HepG2 (cell line): ENCODE measurements at regions not wholly inside any gene's neighbourhood (a gene's known extent, or its start where the extent isn't known, plus 50 kb on each side); places are given as distances from the start of the nearest gene placed in this dataset.

Source experiments
- ATF2 ChIP-seq: sonication (generic); formaldehyde crosslinking; IDR thresholded peaks from 2 replicates; pipeline ENCODE4 v1.4.0; 2020; ENCODE audit warnings: missing genetic modification reagents
- CENPX ChIP-seq: sonication (generic); formaldehyde crosslinking; IDR thresholded peaks from 2 replicates; pipeline ENCODE4 v1.9.0; 2021; ENCODE audit warnings: mild to moderate bottlenecking, missing genetic modification reagents, moderate library complexity
- CTCF ChIP-seq: sonication (generic); formaldehyde crosslinking; IDR thresholded peaks from 2 replicates; pipeline ENCODE4 v1.5.0; 2020; ENCODE audit warnings: mild to moderate bottlenecking, missing genetic modification reagents, moderate library complexity
- HBP1 ChIP-seq: IDR thresholded peaks from 2 replicates; pipeline ENCODE4 v1.6.1; 2016; ENCODE audit warnings: low read depth, control low read depth
- TAF1 ChIP-seq: sonication (generic); formaldehyde crosslinking; IDR thresholded peaks from 2 replicates; pipeline ENCODE4 v1.4.0; 2020; ENCODE audit warnings: missing genetic modification reagents
- ZNF44 ChIP-seq: sonication (generic); formaldehyde crosslinking; IDR thresholded peaks from 2 replicates; pipeline ENCODE4 v1.5.1; 2020; ENCODE audit warnings: mild to moderate bottlenecking, missing genetic modification reagents

- TF ChIP-seq CTCF (CRISPR knock-in tag) (no peak), ZNF44 (CRISPR knock-in tag) (no peak), ATF2 (CRISPR knock-in tag) (no peak), CENPX (CRISPR knock-in tag) (no peak), HBP1 (CRISPR knock-in tag) (no peak), TAF1 (no peak)
Measured at GRCh38 chr10:53063805-53064204, 291.2 kb upstream of the MBL2 start.
